ENCODE measurements at regions not wholly inside any gene's neighbourhood (a gene's known extent, or its start where the extent isn't known, plus 50 kb on each side); places are given as distances from the start of the nearest gene placed in this dataset.

GRCh38 chr2:81542119-81542518 lies 1237.6 kb upstream of the LRRTM1 start:
- no peak for TF ChIP-seq CTCF (IDR thresholded peaks at IDR 0.05; ENCODE audit: control extremely low read depth, extremely low read depth, low read depth, missing control alignments)
- DNase-seq (ENCODE audit: extremely low spot score), result no peak
- ChIA-PET POLR2A (no interaction called here), CTCF (no interaction called here)

GRCh38 chr2:81529944-81530343 lies 1225.4 kb upstream of the LRRTM1 start:
- ChIA-PET CTCF (interaction anchor here (0.9 kb wide), 1 partner anchor 20 kb away, joined by 3 read pairs; no protein-coding TSS in a partner anchor), POLR2A (no interaction called here)
- no peak for TF ChIP-seq CTCF (IDR thresholded peaks at IDR 0.05; ENCODE audit: control extremely low read depth, extremely low read depth, low read depth, missing control alignments)
- no peak for DNase-seq (ENCODE audit: extremely low spot score)

- POLR2A ChIA-PET, result no interaction called here
- no peak for TF ChIP-seq CTCF (IDR thresholded peaks at IDR 0.05; ENCODE audit: control extremely low read depth, extremely low read depth, low read depth, missing control alignments)
- peak; percentile 4 for DNase-seq (ENCODE audit: extremely low spot score)
- CTCF ChIA-PET, result no interaction called here
Measured at GRCh38 chr2:81528852-81529480, 1224.4 kb upstream of the LRRTM1 start.

GRCh38 chr2:81523344-81523743 lies 1218.8 kb upstream of the LRRTM1 start:
- TF ChIP-seq CTCF (IDR thresholded peaks at IDR 0.05; ENCODE audit: control extremely low read depth, extremely low read depth, low read depth, missing control alignments), result no peak
- CTCF ChIA-PET, result interaction anchor here (1.0 kb wide), 1 partner anchor 10 kb away, joined by 4 read pairs; no protein-coding TSS in a partner anchor
- no peak for DNase-seq (ENCODE audit: extremely low spot score)
- POLR2A ChIA-PET, result no interaction called here

GRCh38 chr2:81513328-81513727 lies 1208.8 kb upstream of the LRRTM1 start:
- POLR2A ChIA-PET, result no interaction called here
- CTCF ChIA-PET, result interaction anchor here (0.7 to 1.9 kb wide), 4 partner anchors 10 to 241 kb away, joined by 3 to 4 read pairs (median 4); no protein-coding TSS in a partner anchor
- DNase-seq (ENCODE audit: extremely low spot score), result no peak
- no peak for TF ChIP-seq CTCF (IDR thresholded peaks at IDR 0.05; ENCODE audit: control extremely low read depth, extremely low read depth, low read depth, missing control alignments)

GRCh38 chr2:81505586-81505985 lies 1201.0 kb upstream of the LRRTM1 start:
- TF ChIP-seq CTCF (IDR thresholded peaks at IDR 0.05; ENCODE audit: control extremely low read depth, extremely low read depth, low read depth, missing control alignments), result no peak
- CTCF ChIA-PET, result no interaction called here

More at GRCh38 chr2:81505586-81505985, 1201.0 kb upstream of the LRRTM1 start:
- POLR2A ChIA-PET, result no interaction called here
- DNase-seq (ENCODE audit: extremely low spot score), result no peak
